ENCODE measurements at regions not wholly inside any gene's neighbourhood (a gene's known extent, or its start where the extent isn't known, plus 50 kb on each side); places are given as distances from the start of the nearest gene placed in this dataset.

DNA sequence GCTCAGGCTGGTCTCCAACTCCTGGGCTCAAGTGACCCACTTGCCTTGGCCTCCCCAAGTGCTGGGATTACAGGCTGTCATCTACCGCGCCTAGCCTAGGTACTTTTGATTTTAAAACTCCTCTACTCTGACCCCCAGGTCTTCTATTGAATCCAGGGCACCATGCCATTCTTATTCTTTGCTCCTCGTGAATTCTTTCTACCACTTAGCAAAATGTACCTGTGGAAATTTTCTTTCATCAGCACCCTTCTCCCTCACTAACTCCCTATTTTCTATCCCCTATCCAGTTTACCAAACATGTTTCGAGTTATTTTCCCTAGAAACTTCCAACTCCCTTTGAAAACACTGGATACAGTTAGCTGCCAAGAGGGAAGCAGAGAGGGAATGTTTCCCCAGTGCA, 60.0 kb upstream of the RAPGEF2 start:
- no peak for TF ChIP-seq CTCF (IDR thresholded peaks at IDR 0.05)
- TF ChIP-seq POLR2A (IDR thresholded peaks at IDR 0.05), result no peak

All from lower leg skin (tissue), 3 donors.